Nephron progenitor cell (in vitro differentiated cells): ENCODE measurements at regions not wholly inside any gene's neighbourhood (a gene's known extent, or its start where the extent isn't known, plus 50 kb on each side); places are given as distances from the start of the nearest gene placed in this dataset.
"Not testable (repeated sequence)": the region's sequence is repeated elsewhere in the genome, so short reads cannot be mapped to it uniquely, and the experiment has no call there.

Experiments used
- DNase-seq: peaks from one replicate; pipeline ENCODE4 v3.0.0; 2021
- H3K27ac Mint-ChIP-seq: 2 replicates; pipeline ENCODE4 v1.8.0; 2021; ENCODE audit warnings: mild to moderate bottlenecking, moderate library complexity, mixed read lengths
- H3K27me3 Mint-ChIP-seq: 2 replicates; pipeline ENCODE4 v1.8.0; 2021; ENCODE audit warnings: mild to moderate bottlenecking, low read depth, mixed read lengths; ENCODE audit not compliant: poor library complexity
- H3K36me3 Mint-ChIP-seq: 2 replicates; pipeline ENCODE4 v1.8.0; 2021; ENCODE audit warnings: low read depth, mixed read lengths
- H3K4me1 Mint-ChIP-seq: 2 replicates; pipeline ENCODE4 v1.8.0; 2021; ENCODE audit warnings: mixed read lengths
- H3K4me3 Mint-ChIP-seq: 2 replicates; pipeline ENCODE4 v1.8.0; 2021; ENCODE audit warnings: mild to moderate bottlenecking, moderate library complexity, mixed read lengths
- H3K9me3 Mint-ChIP-seq: 2 replicates; pipeline ENCODE4 v1.8.0; 2021; ENCODE audit warnings: mild to moderate bottlenecking, moderate library complexity, mixed read lengths
- TF ChIP-seq, protein P1 (sequence below): fragments of 200-600 bp; sonication (generic); IDR thresholded peaks from 2 replicates; pipeline ENCODE4 v1.5.0; 2021; ENCODE audit warnings: antibody characterized with exemption

GRCh38 chr2:166773308-166773949, 114.9 kb upstream of the XIRP2 start:
- no peaks in the 10 kb centered on the region for H3K36me3 Mint-ChIP-seq
- no peaks in the 10 kb centered on the region for H3K27me3 Mint-ChIP-seq
- TF ChIP-seq, protein P1, sequence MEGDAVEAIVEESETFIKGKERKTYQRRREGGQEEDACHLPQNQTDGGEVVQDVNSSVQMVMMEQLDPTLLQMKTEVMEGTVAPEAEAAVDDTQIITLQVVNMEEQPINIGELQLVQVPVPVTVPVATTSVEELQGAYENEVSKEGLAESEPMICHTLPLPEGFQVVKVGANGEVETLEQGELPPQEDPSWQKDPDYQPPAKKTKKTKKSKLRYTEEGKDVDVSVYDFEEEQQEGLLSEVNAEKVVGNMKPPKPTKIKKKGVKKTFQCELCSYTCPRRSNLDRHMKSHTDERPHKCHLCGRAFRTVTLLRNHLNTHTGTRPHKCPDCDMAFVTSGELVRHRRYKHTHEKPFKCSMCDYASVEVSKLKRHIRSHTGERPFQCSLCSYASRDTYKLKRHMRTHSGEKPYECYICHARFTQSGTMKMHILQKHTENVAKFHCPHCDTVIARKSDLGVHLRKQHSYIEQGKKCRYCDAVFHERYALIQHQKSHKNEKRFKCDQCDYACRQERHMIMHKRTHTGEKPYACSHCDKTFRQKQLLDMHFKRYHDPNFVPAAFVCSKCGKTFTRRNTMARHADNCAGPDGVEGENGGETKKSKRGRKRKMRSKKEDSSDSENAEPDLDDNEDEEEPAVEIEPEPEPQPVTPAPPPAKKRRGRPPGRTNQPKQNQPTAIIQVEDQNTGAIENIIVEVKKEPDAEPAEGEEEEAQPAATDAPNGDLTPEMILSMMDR = no peak
- DNase-seq = no peak
- H3K27ac Mint-ChIP-seq = no peak overlapping the region
- no peaks in the 10 kb centered on the region for H3K4me1 Mint-ChIP-seq
- H3K9me3 Mint-ChIP-seq = peaks cover 5% of the 10 kb centered on the region
- H3K4me3 Mint-ChIP-seq = no peak overlapping the region

DNA sequence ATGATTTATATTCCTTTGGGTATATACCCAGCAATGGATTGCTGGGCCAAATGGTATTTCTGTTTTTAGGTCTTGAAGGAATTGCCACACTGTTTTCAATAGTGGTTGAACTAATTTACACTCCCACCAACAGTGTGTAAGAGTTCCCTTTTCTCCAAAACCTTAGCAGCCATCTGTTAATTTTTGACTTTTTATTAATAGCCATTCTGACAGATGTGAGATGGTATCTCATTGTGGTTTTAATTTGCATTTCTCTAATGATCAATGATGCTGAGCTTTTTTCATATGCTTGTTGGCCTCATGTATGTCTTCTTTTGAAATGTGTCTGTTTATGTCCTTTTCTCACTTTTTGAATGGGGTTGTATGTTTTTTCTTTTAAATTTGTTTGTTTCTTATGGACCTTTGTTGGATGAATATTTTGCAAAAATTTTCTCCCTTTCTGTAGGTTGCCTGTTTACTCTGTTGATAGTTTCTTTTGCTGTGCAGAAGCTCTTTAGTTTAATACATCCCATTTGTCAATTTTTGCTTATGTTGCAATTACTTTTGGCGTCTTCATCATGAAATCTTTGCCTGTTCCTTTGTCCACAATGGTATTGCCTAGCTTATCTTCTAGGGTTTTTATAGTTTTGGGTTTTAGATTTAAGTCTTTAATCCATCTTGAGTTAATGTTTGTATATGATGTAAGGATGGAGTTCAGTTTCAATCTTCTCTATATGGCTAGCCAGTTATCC, 119.7 kb upstream of the XIRP2 start:
- H3K4me1 Mint-ChIP-seq = no peaks in the 10 kb centered on the region
- TF ChIP-seq, protein P1 = no peak
- peaks cover 5% of the 10 kb centered on the region for H3K9me3 Mint-ChIP-seq
- no peak for DNase-seq
- H3K4me3 Mint-ChIP-seq = no peak overlapping the region
- no peaks in the 10 kb centered on the region for H3K27me3 Mint-ChIP-seq
- no peak overlapping the region for H3K27ac Mint-ChIP-seq
- H3K36me3 Mint-ChIP-seq = no peaks in the 10 kb centered on the region

DNA sequence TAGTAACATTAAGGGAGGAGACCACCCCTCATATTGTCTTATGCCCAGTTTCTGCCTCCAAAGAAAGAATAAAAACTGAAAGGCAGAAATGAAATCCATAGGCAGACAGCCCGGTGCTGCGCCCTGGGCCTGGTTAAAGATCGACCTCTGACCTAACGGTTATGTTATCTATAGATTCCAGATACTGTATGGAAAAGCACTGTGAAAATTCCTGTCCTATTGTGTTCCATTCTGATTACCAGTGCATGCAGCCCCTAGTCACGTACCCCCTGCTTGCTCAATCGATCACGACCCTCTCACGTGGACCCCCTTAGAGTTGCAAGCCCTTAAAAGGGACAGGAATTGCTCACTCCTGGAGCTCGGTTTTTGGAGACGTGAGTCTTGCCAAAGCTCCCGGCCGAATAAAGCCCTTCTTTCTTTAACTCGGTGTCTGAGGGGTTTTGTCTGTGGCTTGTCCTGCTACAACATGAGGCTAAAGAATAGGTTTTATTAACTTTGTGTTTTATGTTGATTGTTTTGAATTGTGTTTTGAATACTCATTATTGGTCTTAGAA, 121.4 kb upstream of the XIRP2 start:
- not testable (repeated sequence) for DNase-seq, H3K27ac Mint-ChIP-seq, H3K9me3 Mint-ChIP-seq, H3K4me1 Mint-ChIP-seq, H3K27me3 Mint-ChIP-seq, H3K36me3 Mint-ChIP-seq, H3K4me3 Mint-ChIP-seq

GRCh38 chr2:166766220-166766619, 122.1 kb upstream of the XIRP2 start:
- H3K27me3 Mint-ChIP-seq = no peaks in the 10 kb centered on the region
- H3K4me3 Mint-ChIP-seq = no peak overlapping the region
- no peak overlapping the region for H3K27ac Mint-ChIP-seq
- DNase-seq = no peak
- H3K9me3 Mint-ChIP-seq = peaks cover 5% of the 10 kb centered on the region
- TF ChIP-seq, protein P1 = no peak
- no peaks in the 10 kb centered on the region for H3K36me3 Mint-ChIP-seq
- H3K4me1 Mint-ChIP-seq = no peaks in the 10 kb centered on the region

DNA sequence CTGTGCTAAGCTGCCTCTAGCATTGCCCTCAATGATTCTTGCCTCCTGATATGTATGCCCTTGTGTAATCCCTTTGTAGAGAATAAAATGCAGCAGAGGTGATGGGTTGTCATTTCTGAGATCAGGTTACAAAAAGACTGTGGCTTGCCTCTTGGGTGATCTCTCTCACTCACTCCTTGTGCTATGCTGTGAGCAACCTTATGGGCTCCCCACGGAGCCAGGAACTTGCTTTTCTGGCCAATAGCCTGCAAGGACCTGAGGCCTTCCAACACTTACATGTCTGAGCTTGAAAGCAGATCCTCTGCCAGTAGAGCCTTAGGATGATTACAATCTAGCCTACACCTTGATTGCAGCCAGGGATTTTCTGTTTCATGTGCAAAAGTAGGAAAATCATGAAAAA, 123.1 kb upstream of the XIRP2 start:
- Mint-ChIP-seq H3K4me1 (no peaks in the 10 kb centered on the region), H3K27me3 (no peaks in the 10 kb centered on the region), H3K36me3 (no peaks in the 10 kb centered on the region), H3K4me3 (no peak overlapping the region), H3K27ac (no peak overlapping the region), H3K9me3 (peaks cover 5% of the 10 kb centered on the region)
- no peak for DNase-seq
- TF ChIP-seq, protein P1 = no peak

GRCh38 chr2:166764702-166765101, 123.6 kb upstream of the XIRP2 start:
- Mint-ChIP-seq H3K27me3 (no peaks in the 10 kb centered on the region), H3K36me3 (no peaks in the 10 kb centered on the region), H3K27ac (no peak overlapping the region), H3K4me1 (no peaks in the 10 kb centered on the region), H3K9me3 (peaks cover 5% of the 10 kb centered on the region), H3K4me3 (no peak overlapping the region)
- no peak for DNase-seq
- TF ChIP-seq, protein P1 = no peak
